Stimulated activated CD4-positive, alpha-beta T cell treated with anti-CD3 and anti-CD28 coated beads, Interleukin-15, amount 100 ng/mL, for 1 hour (primary cell): ENCODE measurements at regions not wholly inside any gene's neighbourhood (a gene's known extent, or its start where the extent isn't known, plus 50 kb on each side); places are given as distances from the start of the nearest gene placed in this dataset.
"Not testable (repeated sequence)": the region's sequence is repeated elsewhere in the genome, so short reads cannot be mapped to it uniquely, and the experiment has no call there.

Source experiments
- DNase-seq, 2 donors: peaks; one replicate each; pipeline ENCODE4 v3.0.0-alpha.2; 2020; ENCODE audit warnings: low read depth in 1 of 2, low spot score in 1 of 2

- DNase-seq, result not testable (repeated sequence)
Observed at GRCh38 chr9:113739605-113740507, 136.3 kb upstream of the ZNF618 start.

GRCh38 chr9:113740508-113741500 lies 135.3 kb upstream of the ZNF618 start:
- not testable (repeated sequence) for DNase-seq

DNA sequence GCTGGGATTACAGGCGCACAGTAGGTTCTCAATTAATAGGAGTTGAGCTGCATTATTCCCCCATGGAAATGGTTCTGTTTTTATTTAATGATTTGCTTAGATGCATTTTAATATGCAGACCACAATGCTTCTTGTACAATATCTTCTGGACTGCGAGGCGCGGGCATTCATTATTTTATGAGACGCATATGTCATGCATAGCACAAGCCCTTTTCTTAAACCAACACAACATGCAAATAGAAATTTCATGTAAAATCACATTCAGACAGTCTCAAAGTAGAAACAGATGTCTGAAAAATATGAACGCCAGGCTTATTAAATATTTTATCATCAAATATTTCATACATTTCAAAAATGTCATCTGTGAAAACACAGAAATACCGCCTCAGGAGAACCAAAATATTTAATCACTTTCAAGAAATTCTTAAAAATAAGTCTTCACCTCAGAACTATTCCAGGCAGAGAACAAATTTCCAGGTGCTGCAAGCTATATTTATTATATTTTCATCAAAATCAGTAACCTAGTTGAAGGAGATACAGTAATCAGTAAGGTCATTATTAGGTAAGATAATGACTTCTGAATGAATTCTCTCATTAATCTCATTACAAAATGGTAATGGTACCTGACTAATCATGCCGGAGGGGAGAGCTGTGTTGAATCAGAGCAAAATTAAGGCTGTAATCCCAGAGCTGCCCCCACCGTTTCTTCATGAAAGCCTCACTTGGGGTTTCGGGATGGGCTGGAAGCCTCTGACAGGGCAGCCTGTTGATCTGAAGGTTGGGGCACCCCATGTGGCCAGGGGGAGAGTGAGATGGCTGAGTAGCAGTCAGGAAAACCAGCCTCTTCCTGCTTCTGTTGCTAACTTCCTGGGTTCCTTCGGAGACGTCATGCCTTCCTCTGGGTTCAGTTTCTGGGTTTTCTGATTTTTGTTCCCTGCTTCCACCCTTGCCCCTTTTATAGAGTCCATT lies 133.9 kb upstream of the ZNF618 start:
- DNase-seq, result no peak

GRCh38 chr9:113742878-113743277 lies 133.2 kb upstream of the ZNF618 start:
- no peak for DNase-seq

DNA sequence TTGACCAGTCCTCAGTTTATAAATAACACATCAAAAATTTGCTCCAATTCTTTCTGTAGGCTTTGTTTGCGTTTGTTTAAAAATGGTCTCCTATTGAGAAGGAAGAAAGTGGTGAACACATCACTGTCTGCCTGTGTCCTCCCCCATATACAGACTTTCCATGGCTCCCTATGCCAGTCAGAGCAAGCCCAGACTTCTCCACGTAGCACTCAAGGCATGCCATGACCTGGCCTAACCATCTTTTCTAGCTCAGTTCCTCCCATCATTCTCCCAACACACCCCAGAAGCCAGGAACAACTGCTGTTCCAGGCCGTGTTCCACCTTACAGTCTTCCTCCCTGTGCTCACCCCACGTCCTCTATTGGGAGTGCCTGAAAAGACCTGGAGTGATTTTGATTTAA lies 129.6 kb upstream of the ZNF618 start:
- no peak for DNase-seq

- no peak for DNase-seq
Observed at GRCh38 chr9:113748135-113748534, 128.0 kb upstream of the ZNF618 start.

DNA sequence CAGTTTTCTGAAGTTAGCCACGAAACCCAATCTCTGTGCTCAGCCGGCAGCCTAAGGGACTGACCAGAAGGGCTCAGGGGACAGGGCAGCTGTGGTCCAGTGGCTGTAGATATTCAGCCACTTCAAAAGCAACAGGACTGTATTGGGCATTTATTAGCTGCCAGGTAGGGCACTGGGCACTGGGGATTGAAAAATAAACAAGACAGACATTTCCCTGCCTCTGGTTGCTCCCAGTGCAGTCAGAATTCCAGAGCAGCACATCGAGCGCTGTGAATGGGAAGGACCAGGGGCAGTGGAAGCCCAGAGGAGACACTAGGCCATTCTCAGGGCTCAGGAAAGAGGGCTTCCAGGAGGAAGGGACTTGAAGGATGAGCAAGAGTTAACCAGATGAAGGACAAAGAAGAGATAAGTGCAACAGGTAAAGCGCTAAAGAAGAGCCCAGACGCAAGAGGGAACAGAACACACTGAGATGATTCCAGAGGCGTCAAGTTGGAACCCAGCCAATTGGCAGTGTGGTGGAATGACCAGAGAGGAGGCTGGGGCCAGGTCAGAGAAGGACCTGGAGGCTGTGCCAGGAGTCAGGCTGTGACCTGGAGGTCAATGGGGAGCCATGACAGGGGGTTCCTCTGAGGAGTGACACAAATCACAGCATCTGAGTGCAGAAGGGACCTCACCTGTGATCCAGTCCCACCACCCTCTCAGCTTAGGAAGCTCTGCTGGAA lies 122.5 kb upstream of the ZNF618 start:
- no peak for DNase-seq

GRCh38 chr9:113754739-113755138 lies 121.4 kb upstream of the ZNF618 start:
- no peak for DNase-seq

- DNase-seq, result no peak
Observed at GRCh38 chr9:113755433-113755832, 120.7 kb upstream of the ZNF618 start.

- no peak for DNase-seq
Observed at GRCh38 chr9:113756476-113757192, 119.5 kb upstream of the ZNF618 start.

- DNase-seq, result no peak
Observed at GRCh38 chr9:113763429-113763828, 112.7 kb upstream of the ZNF618 start.

DNA sequence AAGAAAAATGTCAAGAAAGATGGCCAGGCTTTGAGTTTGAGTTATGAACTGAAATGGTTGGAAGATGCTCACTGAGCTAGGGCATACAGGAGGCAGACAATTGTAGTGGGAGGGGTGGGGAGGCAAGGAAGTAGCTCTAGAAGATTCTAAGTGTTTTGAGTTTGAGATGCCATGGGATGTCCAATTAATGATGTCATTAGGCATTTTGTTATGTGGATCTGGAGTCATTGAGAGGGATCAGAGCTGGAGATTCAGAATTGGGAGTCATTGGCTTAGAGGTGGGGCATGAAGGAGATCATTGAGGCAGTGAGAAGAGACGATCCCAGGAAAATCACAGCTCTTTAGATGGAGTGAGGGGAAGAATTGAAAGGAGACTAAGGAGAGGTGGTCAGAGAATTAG lies 111.5 kb upstream of the ZNF618 start:
- no peak for DNase-seq

DNA sequence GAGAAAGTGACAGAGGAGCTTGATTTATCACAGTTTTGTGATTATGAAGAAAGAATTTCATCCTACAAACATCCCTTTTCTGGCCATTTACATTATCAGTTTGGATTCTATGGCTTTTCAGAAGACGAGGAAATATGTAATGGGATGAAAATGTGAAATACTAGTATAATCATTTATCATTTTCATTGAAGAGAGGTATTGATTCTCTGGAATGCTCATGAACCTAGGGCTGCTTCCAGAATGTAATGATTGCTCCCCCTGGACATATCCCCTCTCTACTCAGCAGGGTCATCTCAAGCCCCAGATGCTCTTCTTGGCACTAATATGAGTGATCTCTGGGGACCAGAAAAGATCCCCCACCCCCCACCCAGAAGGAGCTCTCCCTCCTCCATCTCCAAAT lies 106.7 kb upstream of the ZNF618 start:
- DNase-seq, result no peak

DNA sequence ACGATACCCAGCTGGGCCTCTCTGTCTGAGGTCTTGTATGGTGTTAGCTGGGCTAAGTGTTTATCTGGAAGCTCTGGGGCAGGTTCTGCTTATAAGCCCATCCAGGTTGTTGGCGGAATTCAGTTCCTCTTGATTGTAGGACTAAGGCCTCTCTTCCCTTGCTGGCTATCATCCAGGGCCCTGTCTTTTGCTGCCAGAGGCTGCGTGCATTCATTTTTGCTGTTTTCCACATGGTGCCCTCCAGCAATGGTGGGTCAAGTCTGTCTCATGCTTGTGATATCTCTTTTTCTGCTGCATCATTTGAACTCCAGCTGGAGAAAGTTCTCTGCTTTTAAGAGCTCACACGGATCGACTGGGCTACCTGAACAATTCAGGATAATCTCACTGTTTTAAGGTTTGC lies 105.7 kb upstream of the ZNF618 start:
- no peak for DNase-seq

- no peak for DNase-seq
Observed at GRCh38 chr9:113771199-113771598, 104.9 kb upstream of the ZNF618 start.

GRCh38 chr9:113772121-113772810 lies 103.8 kb upstream of the ZNF618 start:
- no peak for DNase-seq

- no peak for DNase-seq
Observed at GRCh38 chr9:113774963-113775362, 101.1 kb upstream of the ZNF618 start.

- DNase-seq, result no peak
Observed at GRCh38 chr9:113775749-113776148, 100.4 kb upstream of the ZNF618 start.

DNA sequence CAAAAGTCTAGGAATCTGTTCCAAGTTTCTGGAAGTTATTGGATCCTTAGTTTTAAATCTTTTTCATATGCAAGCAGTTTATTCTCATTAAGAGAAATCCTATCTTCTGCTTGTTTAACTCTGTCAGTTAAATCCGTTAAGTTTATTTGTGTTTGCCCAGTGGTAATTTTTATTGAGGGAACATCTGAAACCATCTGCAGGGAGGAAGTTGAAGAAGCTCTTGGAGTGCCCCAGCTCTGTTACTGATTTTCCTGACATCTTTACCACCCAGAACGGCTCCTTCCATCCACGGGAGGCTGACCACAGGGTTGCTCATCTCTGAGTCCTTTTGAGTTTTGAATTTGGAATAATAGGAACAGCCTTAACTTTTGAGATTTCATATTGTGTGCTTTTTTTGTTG lies 99.9 kb upstream of the ZNF618 start:
- no peak for DNase-seq
